HL-60 (cell line): ENCODE measurements at regions not wholly inside any gene's neighbourhood (a gene's known extent, or its start where the extent isn't known, plus 50 kb on each side); places are given as distances from the start of the nearest gene placed in this dataset.

Experiments
- POLR2AphosphoS5 ChIP-seq: IDR thresholded peaks from 2 replicates; pipeline ENCODE4 v1.6.1; 2012; ENCODE audit warnings: low read depth
- TF ChIP-seq, protein P1 (sequence below): IDR thresholded peaks from one replicate; pipeline ENCODE4 v1.5.1; 2011; ENCODE audit warnings: low read length, control low read depth, inconsistent platforms; ENCODE audit not compliant: insufficient read depth

DNA sequence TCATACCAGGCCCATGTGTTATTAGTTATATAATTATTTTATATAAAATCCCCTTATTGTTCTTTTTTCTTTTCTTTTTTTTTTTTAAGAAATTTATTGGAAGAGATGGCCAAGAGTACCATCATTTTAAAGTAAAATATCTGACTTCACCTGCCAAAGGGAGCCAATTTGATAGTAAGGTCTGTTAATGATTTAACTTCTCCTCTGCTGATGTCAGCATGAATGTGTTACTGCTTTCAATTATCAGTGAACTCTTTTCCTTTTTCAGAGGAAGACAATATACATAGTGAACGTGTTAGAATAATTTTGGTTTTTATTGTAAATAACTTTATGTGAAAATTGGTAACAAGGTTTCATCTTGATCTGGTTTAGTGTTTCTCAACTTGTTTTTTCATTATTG is 409.6 kb downstream of the SH3GL2 start:
- TF ChIP-seq, protein P1, sequence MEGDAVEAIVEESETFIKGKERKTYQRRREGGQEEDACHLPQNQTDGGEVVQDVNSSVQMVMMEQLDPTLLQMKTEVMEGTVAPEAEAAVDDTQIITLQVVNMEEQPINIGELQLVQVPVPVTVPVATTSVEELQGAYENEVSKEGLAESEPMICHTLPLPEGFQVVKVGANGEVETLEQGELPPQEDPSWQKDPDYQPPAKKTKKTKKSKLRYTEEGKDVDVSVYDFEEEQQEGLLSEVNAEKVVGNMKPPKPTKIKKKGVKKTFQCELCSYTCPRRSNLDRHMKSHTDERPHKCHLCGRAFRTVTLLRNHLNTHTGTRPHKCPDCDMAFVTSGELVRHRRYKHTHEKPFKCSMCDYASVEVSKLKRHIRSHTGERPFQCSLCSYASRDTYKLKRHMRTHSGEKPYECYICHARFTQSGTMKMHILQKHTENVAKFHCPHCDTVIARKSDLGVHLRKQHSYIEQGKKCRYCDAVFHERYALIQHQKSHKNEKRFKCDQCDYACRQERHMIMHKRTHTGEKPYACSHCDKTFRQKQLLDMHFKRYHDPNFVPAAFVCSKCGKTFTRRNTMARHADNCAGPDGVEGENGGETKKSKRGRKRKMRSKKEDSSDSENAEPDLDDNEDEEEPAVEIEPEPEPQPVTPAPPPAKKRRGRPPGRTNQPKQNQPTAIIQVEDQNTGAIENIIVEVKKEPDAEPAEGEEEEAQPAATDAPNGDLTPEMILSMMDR = no peak
- no peak for TF ChIP-seq POLR2AphosphoS5
